ENCODE measurements at regions not wholly inside any gene's neighbourhood (a gene's known extent, or its start where the extent isn't known, plus 50 kb on each side); places are given as distances from the start of the nearest gene placed in this dataset.

GRCh38 chr3:101950510-101950909 is 101.2 kb downstream of the NFKBIZ start:
- Histone ChIP-seq H3K27ac (ENCODE audit: low read depth, low read length) (no peak overlapping the region), H3K4me2 (ENCODE audit: low read length) (no peak overlapping the region), H3K9ac (ENCODE audit: low read length) (no peak overlapping the region), H3K4me3 (replicated peaks in 1 of 2; ENCODE audit: low read depth in 1 of 2, low read length in 2 of 2) (no peak overlapping the region), H3K79me2 (ENCODE audit: insufficient read depth, low read length) (no peaks in the 10 kb centered on the region), H3K9me3 (ENCODE audit: control insufficient read depth in 1 of 2, insufficient read depth in 1 of 2, low read depth in 1 of 2, low read length in 2 of 2) (no peaks in the 10 kb centered on the region), H3K27me3 (ENCODE audit: insufficient read depth, low read length) (no peaks in the 10 kb centered on the region), H3K9me2 (ENCODE audit: insufficient read depth) (no peaks in the 10 kb centered on the region), H4K20me1 (ENCODE audit: insufficient read depth) (no peaks in the 10 kb centered on the region), H3K4me1 (ENCODE audit: control insufficient read depth in 1 of 2, insufficient read depth in 2 of 2, low read length in 2 of 2) (no peaks in the 10 kb centered on the region), H2AFZ (ENCODE audit: low read depth, low read length, poor library complexity, severe bottlenecking) (no peak overlapping the region), H3K36me3 (ENCODE audit: control insufficient read depth in 1 of 2, insufficient read depth in 2 of 2, low read length in 2 of 2) (no peaks in the 10 kb centered on the region)
- POLR2A ChIA-PET = no interaction called here
- no peak for TF ChIP-seq ELF1 (IDR thresholded peaks at IDR 0.05; ENCODE audit: borderline replicate concordance, low read depth)
- no peak for TF ChIP-seq CBX3 (IDR thresholded peaks at IDR 0.05; ENCODE audit: low read depth)
- no peak for TF ChIP-seq REST (IDR thresholded peaks at IDR 0.05; ENCODE audit: low read depth)
- no peak for TF ChIP-seq POLR2AphosphoS5 (IDR thresholded peaks at IDR 0.05; ENCODE audit: low read depth, low read length)
- no peak for TF ChIP-seq ZNF274 (IDR thresholded peaks at IDR 0.05; ENCODE audit: low read depth, low read length)
- TF ChIP-seq SIN3A (IDR thresholded peaks at IDR 0.05; ENCODE audit: low read depth) = no peak
- ATAC-seq (no peak), DNase-seq (ENCODE audit: low read depth, low spot score) (no peak)
- RAD21 ChIA-PET (ENCODE audit: low non-redundant PET in 1 of 2, low total read pairs in 2 of 2, uncharacterized antibody in 2 of 2, unreplicated experiment in 2 of 2) = no interaction called here
- CTCF ChIA-PET = interaction anchor here (0.9 kb wide), 1 partner anchor 30 kb away, joined by 4 read pairs; no protein-coding TSS in a partner anchor
- intact Hi-C loops (cut with micrococcal nuclease) = no loop called here
- no TSS peak for BruUV-seq (replicated peaks)

All from HCT116 (cell line).